NCI-H146 treated with DMSO at 0.1 percent for 48 hours (cell line): ENCODE measurements at regions not wholly inside any gene's neighbourhood (a gene's known extent, or its start where the extent isn't known, plus 50 kb on each side); places are given as distances from the start of the nearest gene placed in this dataset.

Source experiments
- DNase-seq: peaks from one replicate; lab custom pipeline; 2025; ENCODE audit not compliant: unreplicated experiment; lab: John Stamatoyannopoulos, UW

- no peak for DNase-seq
Observed at GRCh38 chr18:40863801-40864200, 1091.2 kb upstream of the PIK3C3 start.

DNA sequence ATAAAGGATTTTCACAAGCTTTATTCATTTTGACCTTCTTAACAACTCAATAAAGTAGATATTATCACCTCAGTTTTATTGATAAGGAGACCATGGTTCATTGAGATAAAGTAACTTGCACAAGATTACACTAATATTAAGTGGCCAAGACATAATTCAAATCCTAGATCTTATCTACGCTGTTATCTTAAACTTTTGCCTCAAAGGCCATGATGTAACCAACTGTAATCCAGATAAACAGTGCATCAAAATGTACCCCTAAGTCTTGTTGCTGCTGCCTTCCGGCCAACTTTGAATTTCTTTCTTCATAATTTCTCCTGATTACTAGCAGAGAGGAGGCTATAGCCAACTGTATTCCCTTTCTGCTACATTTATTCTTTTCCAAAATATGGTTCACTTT is 1094.8 kb upstream of the PIK3C3 start:
- DNase-seq: no peak

GRCh38 chr18:40855661-40856060 is 1099.4 kb upstream of the PIK3C3 start:
- no peak for DNase-seq

- no peak for DNase-seq
Observed at GRCh38 chr18:40852406-40852805, 1102.6 kb upstream of the PIK3C3 start.

DNA sequence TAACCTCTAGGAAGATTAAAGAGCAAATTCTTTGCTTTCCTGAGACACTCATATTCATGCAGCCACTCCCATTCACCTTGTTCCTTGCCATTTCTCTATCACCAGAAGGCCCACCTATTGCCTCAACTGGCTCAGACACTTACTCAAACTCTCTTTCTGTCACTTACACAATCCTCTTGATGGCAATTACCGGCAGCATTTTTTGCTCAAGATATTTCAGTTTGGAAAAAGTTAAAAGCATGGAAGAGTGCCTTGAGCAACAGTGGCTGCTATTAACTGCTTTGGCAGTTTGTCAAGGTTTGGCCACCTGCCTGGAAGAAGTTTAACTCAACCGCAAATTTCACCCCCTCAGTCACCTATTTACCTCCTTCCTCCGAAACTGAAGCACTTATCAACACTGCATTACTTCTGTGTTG is 1104.0 kb upstream of the PIK3C3 start:
- no peak for DNase-seq

DNA sequence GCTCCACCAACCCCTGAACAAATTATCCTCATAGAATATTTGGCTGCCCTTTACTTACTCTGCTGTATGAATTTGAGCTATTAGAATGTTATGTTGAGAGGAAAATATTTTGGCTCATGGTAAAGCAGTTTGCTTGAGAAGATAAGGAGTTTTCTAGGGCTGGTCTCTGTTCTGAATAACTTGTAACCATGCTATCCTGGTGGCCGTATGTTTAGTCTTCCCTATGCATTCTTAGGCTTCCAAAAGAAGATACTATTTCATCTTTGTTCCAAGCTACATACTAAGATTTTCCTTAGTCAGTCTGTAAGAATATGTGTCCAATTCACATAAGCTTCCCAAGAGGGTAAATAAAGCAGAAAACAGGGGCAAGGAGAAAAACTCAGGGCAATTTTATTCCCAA is 1105.1 kb upstream of the PIK3C3 start:
- DNase-seq: no peak

DNA sequence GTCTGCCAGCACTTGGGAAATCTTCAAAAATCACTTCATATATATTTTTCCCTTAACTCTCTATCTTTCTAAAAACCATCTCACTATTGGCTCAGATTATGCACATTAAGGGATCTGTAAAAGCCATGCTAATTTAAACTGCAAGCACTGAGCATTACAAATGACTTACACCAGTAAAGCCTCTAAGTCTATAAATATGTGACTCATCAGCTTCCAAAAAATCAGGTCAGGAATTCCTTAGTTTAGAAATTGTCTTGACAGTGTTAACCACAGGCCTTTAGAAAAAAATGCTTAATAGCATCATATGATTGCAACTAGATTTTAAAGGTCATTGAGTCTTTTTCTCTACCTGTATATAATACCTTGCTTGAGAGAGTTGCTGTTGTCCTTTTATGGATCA is 1113.6 kb upstream of the PIK3C3 start:
- DNase-seq: no peak

DNA sequence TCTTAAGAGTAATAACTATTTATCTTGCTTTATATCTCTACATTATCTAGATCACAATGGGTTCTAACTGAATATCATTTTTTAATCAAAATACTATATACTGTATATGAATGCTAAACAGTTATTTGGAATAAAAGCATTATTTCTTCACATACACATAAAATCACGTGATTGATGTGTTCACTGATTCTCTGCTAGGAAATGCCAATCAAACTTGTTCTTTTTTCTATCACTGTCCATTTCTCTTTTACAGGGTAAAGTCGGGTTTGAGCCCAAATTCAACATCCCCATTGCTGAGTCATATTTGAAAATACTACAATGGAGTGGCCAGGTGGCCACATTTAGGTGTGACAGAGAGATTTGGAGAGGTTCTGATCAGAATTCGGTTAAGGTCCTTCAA is 1114.0 kb upstream of the PIK3C3 start:
- DNase-seq: no peak

- no peak for DNase-seq
Observed at GRCh38 chr18:40832362-40832761, 1122.7 kb upstream of the PIK3C3 start.

GRCh38 chr18:40824291-40824690 is 1130.7 kb upstream of the PIK3C3 start:
- DNase-seq: no peak

- DNase-seq: no peak
Observed at GRCh38 chr18:40821596-40822243, 1133.3 kb upstream of the PIK3C3 start.

DNA sequence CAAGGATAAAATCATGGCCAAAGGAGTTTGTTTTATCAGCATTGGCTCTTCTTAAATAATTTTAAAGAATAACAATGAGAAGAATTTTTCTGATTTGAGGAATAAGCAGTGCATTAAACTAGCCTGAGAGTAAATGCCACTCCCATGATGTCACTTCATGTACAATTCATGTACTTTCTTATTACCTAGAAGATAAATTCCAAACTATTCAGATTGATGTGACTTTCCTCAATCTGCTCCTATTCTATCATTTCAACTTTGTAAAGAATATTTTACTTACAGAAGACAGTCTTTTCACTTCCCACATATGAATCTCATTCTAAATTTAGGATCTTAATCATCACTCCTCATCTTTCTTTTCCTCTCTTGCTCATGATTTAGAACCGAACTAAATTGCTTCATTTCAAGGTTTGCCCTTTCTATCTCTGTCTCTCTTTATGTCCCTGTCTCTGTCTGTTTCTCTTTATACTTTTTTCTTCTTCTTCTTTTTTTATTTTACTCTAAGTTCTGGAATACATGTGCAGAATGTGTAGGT is 1142.0 kb upstream of the PIK3C3 start:
- DNase-seq: no peak

GRCh38 chr18:40810372-40810771 is 1144.7 kb upstream of the PIK3C3 start:
- no peak for DNase-seq

DNA sequence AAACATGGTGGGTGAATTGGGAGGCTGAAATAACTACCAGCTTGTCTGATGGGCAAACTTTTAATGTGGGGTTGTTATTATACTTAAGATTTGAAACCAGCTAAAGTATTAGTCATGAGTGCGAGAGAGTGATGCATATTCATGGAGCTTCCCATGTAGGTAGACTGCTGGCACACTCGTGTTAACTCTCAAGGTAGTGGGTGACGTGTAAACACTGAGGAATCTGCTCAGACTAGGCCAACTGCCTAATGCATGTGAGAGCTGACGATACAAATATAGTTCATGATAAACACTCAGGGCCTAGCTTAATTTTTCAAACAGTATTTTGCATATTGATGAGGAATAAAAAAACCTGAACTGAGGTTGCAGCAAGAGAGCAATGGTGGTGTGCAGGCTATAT is 1165.7 kb upstream of the PIK3C3 start:
- no peak for DNase-seq

DNA sequence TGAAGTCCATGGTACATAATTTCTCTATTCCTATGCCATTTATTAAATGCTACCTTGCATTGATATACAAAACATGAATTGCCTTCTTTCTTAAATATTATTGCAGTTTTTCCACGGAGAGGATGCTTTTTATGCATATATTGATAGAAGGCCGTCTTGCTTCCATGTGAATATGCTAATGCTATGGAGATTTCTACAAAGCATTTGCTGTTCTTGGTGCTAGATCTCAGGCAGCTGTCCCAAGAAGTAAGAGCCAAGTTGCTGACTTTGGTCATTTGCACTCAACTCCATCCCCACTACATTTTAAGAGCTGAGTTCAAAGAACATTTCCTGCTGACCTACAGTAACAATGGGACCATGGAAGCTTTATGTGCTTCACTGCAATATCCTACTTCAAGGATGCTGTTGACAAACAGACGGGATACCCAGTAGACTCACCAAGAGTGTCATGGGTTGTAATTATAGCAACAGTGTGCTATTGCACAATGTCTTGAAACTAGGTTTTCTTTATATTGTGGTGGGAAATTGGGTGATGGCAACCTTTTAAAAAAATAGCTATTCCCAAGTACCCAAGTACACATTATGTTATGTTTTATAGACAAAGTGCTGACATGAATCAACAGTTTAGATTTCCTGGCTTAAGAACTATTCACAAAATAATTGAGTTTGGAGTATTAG is 1172.4 kb upstream of the PIK3C3 start:
- no peak for DNase-seq

GRCh38 chr18:40769786-40770185 is 1185.2 kb upstream of the PIK3C3 start:
- DNase-seq: no peak

DNA sequence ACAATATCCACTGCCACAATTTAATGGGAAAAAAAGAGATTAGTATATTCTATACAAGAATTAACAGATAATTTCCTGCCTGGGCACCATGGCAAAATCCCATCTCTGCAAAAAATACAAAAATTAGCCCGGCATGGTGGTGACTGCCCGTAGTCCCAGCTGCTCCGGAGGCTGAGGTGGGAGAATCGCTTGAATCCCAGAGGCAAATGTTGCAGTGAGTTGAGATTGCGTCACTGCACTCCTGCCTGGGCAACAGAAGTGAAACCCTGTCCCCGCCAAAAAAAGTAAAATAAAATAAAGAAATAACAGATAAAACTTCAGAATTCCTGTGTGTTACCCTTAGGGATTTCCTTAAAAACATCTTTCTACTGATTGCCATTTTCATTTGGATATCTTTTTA is 1194.8 kb upstream of the PIK3C3 start:
- DNase-seq: no peak

DNA sequence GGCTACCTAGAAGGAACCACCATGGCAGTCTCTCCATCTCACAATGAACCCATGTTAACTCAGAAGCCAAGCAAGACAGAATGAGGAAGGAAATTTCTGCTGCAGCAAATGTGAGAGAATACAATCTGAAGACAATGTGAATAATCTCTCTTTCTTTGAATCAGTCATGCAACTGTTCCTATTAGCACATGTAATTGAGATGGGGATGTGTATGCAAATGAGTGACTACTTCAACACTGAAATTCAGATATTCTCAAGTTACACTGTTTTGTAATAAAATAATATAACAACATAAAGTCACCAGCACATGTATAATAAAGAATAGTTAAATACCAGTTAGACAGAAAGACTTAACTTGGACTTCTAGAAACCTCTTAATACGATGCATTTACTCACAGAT is 1200.6 kb upstream of the PIK3C3 start:
- DNase-seq: no peak

- no peak for DNase-seq
Observed at GRCh38 chr18:40752316-40752715, 1202.7 kb upstream of the PIK3C3 start.

DNA sequence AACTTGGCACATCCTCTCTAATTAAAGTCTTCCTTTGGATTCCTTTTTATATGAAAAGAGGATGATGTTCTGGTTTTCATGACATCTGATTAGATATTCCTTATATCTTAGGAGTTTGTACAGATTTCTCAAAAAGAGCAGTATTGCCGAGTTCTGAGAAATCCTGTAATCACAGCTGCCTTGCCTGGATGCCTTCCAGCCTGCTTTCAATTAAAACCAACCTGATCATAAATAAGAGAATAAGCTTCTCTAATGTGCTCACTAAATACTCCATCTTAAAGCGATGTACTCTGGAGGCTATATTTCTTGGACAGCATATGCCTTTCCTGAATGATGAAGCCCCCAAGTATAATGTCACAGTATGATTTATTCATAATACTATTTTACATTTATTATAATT is 1203.8 kb upstream of the PIK3C3 start:
- DNase-seq: no peak

DNA sequence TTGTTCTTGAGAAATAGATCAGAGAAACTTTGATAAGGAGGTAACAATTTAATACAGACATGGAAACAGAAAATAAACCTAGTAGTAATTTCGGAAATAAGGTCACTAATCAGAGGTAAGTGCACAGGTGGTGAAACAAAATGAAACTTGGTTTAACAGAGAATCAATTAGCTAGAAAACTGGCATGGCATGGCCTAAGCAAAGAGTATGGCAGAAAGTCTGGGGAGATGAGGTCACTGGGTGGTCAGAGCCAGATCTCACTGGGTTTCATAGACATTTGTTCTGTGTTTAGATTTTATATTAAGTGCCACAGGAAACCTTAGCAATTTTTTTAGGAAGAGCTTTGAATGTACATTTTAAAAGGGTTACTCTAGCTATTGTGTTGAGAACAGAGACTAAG is 1216.0 kb upstream of the PIK3C3 start:
- DNase-seq: no peak

DNA sequence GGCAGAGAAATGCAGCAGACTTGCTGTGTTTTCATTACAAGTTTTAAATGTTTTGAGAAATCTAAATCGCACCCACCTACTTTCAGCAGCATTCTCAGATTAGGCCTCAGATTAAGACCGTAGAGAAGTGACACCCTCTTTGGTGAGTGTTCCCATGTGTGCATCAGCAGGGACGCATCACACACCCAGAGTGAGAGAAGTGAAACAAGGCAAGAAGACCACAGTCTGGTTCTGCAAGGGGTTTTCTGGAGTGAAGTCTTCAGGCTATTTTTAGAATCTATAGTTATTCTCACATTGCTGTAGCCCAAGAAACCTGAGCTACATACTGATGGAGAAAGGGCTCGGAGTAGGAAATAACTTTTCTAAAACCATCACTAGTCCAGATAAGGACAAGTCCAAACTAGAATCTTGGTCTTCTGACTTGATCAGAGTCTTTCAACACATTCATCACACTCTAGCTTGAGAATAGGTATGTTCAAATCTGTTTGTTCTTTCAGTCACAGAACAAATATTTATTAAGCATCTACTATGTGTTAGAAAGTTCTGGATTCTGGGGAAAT is 1216.6 kb upstream of the PIK3C3 start:
- DNase-seq: no peak
